HCT116 (cell line): ENCODE measurements at regions not wholly inside any gene's neighbourhood (a gene's known extent, or its start where the extent isn't known, plus 50 kb on each side); places are given as distances from the start of the nearest gene placed in this dataset.

Source experiments
- EZH2 ChIP-seq: fragments of 200-600 bp; sonication (generic); IDR thresholded peaks from 2 replicates; pipeline ENCODE4 v1.6.1; 2017; ENCODE audit warnings: antibody characterized with exemption, mixed run types
- TF ChIP-seq, protein P1 (sequence below): IDR thresholded peaks from 2 replicates; pipeline ENCODE4 v1.6.1; 2012; ENCODE audit warnings: low read depth

DNA sequence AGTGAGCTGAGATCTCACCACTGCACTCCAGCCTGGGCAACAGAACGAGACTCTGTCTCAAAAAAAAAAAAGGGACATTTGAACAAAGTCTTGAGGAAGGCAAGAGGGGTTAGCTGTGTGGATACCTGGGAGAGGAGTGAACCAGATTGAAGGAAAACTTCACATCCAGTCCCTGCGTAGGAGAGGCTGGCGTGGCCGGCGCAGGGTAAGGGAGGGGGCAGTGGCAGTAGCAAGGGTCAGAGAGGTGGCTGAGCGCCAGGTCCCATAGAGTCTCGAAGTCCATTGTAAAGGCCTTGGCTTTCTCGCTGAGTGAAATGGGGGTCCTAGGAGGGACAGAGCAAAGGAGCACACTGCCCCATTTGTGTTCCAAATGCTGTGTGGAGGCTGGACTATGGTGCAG, 171.8 kb upstream of the WSCD1 start:
- TF ChIP-seq, protein P1, sequence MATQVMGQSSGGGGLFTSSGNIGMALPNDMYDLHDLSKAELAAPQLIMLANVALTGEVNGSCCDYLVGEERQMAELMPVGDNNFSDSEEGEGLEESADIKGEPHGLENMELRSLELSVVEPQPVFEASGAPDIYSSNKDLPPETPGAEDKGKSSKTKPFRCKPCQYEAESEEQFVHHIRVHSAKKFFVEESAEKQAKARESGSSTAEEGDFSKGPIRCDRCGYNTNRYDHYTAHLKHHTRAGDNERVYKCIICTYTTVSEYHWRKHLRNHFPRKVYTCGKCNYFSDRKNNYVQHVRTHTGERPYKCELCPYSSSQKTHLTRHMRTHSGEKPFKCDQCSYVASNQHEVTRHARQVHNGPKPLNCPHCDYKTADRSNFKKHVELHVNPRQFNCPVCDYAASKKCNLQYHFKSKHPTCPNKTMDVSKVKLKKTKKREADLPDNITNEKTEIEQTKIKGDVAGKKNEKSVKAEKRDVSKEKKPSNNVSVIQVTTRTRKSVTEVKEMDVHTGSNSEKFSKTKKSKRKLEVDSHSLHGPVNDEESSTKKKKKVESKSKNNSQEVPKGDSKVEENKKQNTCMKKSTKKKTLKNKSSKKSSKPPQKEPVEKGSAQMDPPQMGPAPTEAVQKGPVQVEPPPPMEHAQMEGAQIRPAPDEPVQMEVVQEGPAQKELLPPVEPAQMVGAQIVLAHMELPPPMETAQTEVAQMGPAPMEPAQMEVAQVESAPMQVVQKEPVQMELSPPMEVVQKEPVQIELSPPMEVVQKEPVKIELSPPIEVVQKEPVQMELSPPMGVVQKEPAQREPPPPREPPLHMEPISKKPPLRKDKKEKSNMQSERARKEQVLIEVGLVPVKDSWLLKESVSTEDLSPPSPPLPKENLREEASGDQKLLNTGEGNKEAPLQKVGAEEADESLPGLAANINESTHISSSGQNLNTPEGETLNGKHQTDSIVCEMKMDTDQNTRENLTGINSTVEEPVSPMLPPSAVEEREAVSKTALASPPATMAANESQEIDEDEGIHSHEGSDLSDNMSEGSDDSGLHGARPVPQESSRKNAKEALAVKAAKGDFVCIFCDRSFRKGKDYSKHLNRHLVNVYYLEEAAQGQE: no peak
- no peak for TF ChIP-seq EZH2
